SK-N-SH treated with all-trans-retinoic acid at 6 μM for 48 hours (cell line): ENCODE measurements at regions not wholly inside any gene's neighbourhood (a gene's known extent, or its start where the extent isn't known, plus 50 kb on each side); places are given as distances from the start of the nearest gene placed in this dataset.

Source experiments
- ATAC-seq: fragments of 200-7000 bp; cut with Tn5 transposase; 3 replicates; pipeline ENCODE4 v1.9.1; 2020; ENCODE audit warnings: mild to moderate bottlenecking, moderate library complexity
- ARNTL ChIP-seq: fragments of 450-650 bp; formaldehyde crosslinking; IDR thresholded peaks from 2 replicates; pipeline ENCODE4 v1.5.0; 2020; ENCODE audit warnings: low read depth, mild to moderate bottlenecking, moderate library complexity, borderline replicate concordance
- BACH2 ChIP-seq: fragments of 250-450 bp; sonication (Bioruptor Pico); IDR thresholded peaks from 2 replicates; pipeline ENCODE4 v1.9.0; 2021; ENCODE audit warnings: mild to moderate bottlenecking, borderline replicate concordance
- CREB5 ChIP-seq: fragments of 250-450 bp; sonication (Bioruptor Pico); IDR thresholded peaks from 2 replicates; pipeline ENCODE4 v1.5.1; 2020; ENCODE audit warnings: low read depth, mild to moderate bottlenecking, moderate library complexity
- CSDC2 ChIP-seq: fragments of 250-450 bp; sonication (Bioruptor Pico); IDR thresholded peaks from 2 replicates; pipeline ENCODE4 v1.5.0; 2020; ENCODE audit warnings: mild to moderate bottlenecking, moderate library complexity
- CSRNP3 ChIP-seq: fragments of 250-450 bp; sonication (Bioruptor Pico); IDR thresholded peaks from 2 replicates; pipeline ENCODE4 v1.5.1; 2021; ENCODE audit warnings: mild to moderate bottlenecking, moderate library complexity
- ESRRG ChIP-seq: fragments of 250-450 bp; sonication (Bioruptor Pico); IDR thresholded peaks from 2 replicates; pipeline ENCODE4 v1.6.1; 2021; ENCODE audit warnings: mild to moderate bottlenecking
- GLIS3 ChIP-seq: fragments of 250-450 bp; sonication (Bioruptor Pico); IDR thresholded peaks from 2 replicates; pipeline ENCODE4 v1.5.0; 2020; ENCODE audit warnings: mild to moderate bottlenecking, moderate library complexity
- ISL1 ChIP-seq: fragments of 250-450 bp; sonication (Bioruptor Pico); IDR thresholded peaks from 2 replicates; pipeline ENCODE4 v2.1.2; 2022; ENCODE audit warnings: mild to moderate bottlenecking, moderate library complexity
- OSR1 ChIP-seq: fragments of 250-450 bp; sonication (Bioruptor Pico); IDR thresholded peaks from 2 replicates; pipeline ENCODE4 v1.8.0; 2022; ENCODE audit warnings: moderate library complexity, mild to moderate bottlenecking, inconsistent platforms
- PATZ1 ChIP-seq: fragments of 250-450 bp; sonication (Bioruptor Pico); IDR thresholded peaks from 2 replicates; pipeline ENCODE4 v1.8.0; 2020; ENCODE audit warnings: mild to moderate bottlenecking, moderate library complexity, borderline replicate concordance
- POU6F1 ChIP-seq: fragments of 250-450 bp; sonication (Bioruptor Pico); IDR thresholded peaks from 2 replicates; pipeline ENCODE4 v1.8.0; 2021; ENCODE audit warnings: low read depth, mild to moderate bottlenecking, moderate library complexity, borderline replicate concordance
- PPARA ChIP-seq: fragments of 250-450 bp; sonication (Bioruptor Pico); IDR thresholded peaks from 2 replicates; pipeline ENCODE4 v1.5.0; 2020; ENCODE audit warnings: mild to moderate bottlenecking, borderline replicate concordance
- RARB ChIP-seq: fragments of 250-450 bp; sonication (Bioruptor Pico); IDR thresholded peaks from 2 replicates; pipeline ENCODE4 v1.8.0; 2021; ENCODE audit warnings: mild to moderate bottlenecking, moderate library complexity
- SNAI2 ChIP-seq: fragments of 250-450 bp; sonication (Bioruptor Pico); IDR thresholded peaks from 2 replicates; pipeline ENCODE4 v1.5.0; 2020; ENCODE audit warnings: mild to moderate bottlenecking, moderate library complexity
- TCF4 ChIP-seq: fragments of 250-450 bp; sonication (Bioruptor Pico); IDR thresholded peaks from 2 replicates; pipeline ENCODE4 v1.8.0; 2021; ENCODE audit warnings: mild to moderate bottlenecking, moderate library complexity, borderline replicate concordance
- TOX ChIP-seq: fragments of 250-450 bp; sonication (Bioruptor Pico); IDR thresholded peaks from 2 replicates; pipeline ENCODE4 v1.8.0; 2021; ENCODE audit warnings: mild to moderate bottlenecking, moderate library complexity, borderline replicate concordance
- TSHZ2 ChIP-seq: fragments of 250-450 bp; sonication (Bioruptor Pico); IDR thresholded peaks from 2 replicates; pipeline ENCODE4 v1.5.0; 2020; ENCODE audit warnings: mild to moderate bottlenecking, moderate library complexity
- ZFP30 ChIP-seq: fragments of 450-650 bp; formaldehyde crosslinking; IDR thresholded peaks from 2 replicates; pipeline ENCODE4 v1.5.0; 2022; ENCODE audit warnings: mild to moderate bottlenecking, moderate library complexity
- ZNF565 ChIP-seq: fragments of 450-650 bp; formaldehyde crosslinking; conservative IDR thresholded peaks from 2 replicates; pipeline ENCODE4 v1.5.0; 2020; ENCODE audit warnings: low read depth, mild to moderate bottlenecking, moderate library complexity
- ZNF70 ChIP-seq: fragments of 450-650 bp; formaldehyde crosslinking; IDR thresholded peaks from 2 replicates; pipeline ENCODE4 v1.5.0; 2020; ENCODE audit warnings: mild to moderate bottlenecking, moderate library complexity

GRCh38 chr4:62461961-62462360 lies 1261.8 kb downstream of the ADGRL3 start:
- TF ChIP-seq OSR1 (no peak), ZNF70 (CRISPR knock-in tag) (no peak), CSRNP3 (CRISPR knock-in tag) (no peak), ESRRG (CRISPR knock-in tag) (no peak), GLIS3 (CRISPR knock-in tag) (no peak), ZFP30 (CRISPR knock-in tag) (no peak), PATZ1 (CRISPR knock-in tag) (no peak), ARNTL (no peak), PPARA (CRISPR knock-in tag) (no peak), TOX (CRISPR knock-in tag) (no peak), TSHZ2 (CRISPR knock-in tag) (no peak), CSDC2 (CRISPR knock-in tag) (no peak), CREB5 (CRISPR knock-in tag) (no peak), ISL1 (no peak), POU6F1 (CRISPR knock-in tag) (no peak), TCF4 (CRISPR knock-in tag) (no peak), SNAI2 (CRISPR knock-in tag) (no peak)
- TF ChIP-seq, all 23 proteins: peak for 0

GRCh38 chr4:62460329-62460728 lies 1260.2 kb downstream of the ADGRL3 start:
- TF ChIP-seq POU6F1 (CRISPR knock-in tag) (no peak), ZNF70 (CRISPR knock-in tag) (no peak), OSR1 (no peak), CSDC2 (CRISPR knock-in tag) (no peak), ARNTL (no peak), ESRRG (CRISPR knock-in tag) (no peak), SNAI2 (CRISPR knock-in tag) (no peak), ZFP30 (CRISPR knock-in tag) (no peak), BACH2 (CRISPR knock-in tag) (no peak)

More at GRCh38 chr4:62461961-62462360, 1261.8 kb downstream of the ADGRL3 start:
- no peak for ATAC-seq

GRCh38 chr4:62457356-62457755 lies 1257.2 kb downstream of the ADGRL3 start:
- ATAC-seq, result no peak
- no peak for TF ChIP-seq TCF4 (CRISPR knock-in tag)
- no peak for TF ChIP-seq ZNF70 (CRISPR knock-in tag)
- TF ChIP-seq TSHZ2 (CRISPR knock-in tag), result no peak
- no peak for TF ChIP-seq ISL1
- TF ChIP-seq RARB (CRISPR knock-in tag), result no peak
- TF ChIP-seq TOX (CRISPR knock-in tag), result no peak
- no peak for TF ChIP-seq ZNF565 (CRISPR knock-in tag)
- no peak for TF ChIP-seq ESRRG (CRISPR knock-in tag)

More at GRCh38 chr4:62460329-62460728, 1260.2 kb downstream of the ADGRL3 start:
- no peak for ATAC-seq
